B cell (primary cell): ENCODE measurements at regions not wholly inside any gene's neighbourhood (a gene's known extent, or its start where the extent isn't known, plus 50 kb on each side); places are given as distances from the start of the nearest gene placed in this dataset.

Source experiments
- CTCF ChIP-seq: fragments of 200-600 bp; IDR thresholded peaks from one replicate; pipeline ENCODE4 v1.8.0; 2022; ENCODE audit warnings: antibody characterized with exemption, mild to moderate bottlenecking
- EZH2 ChIP-seq: IDR thresholded peaks from 2 replicates; pipeline ENCODE4 v1.6.1; 2012; ENCODE audit warnings: borderline replicate concordance, low read depth, mild to moderate bottlenecking, moderate library complexity, low read length; ENCODE audit not compliant: insufficient read depth, poor library complexity, severe bottlenecking

GRCh38 chr17:53538129-53538617, 284.6 kb upstream of the KIF2B start:
- TF ChIP-seq EZH2 (no peak), CTCF (no peak)
